ENCODE measurements at regions not wholly inside any gene's neighbourhood (a gene's known extent, or its start where the extent isn't known, plus 50 kb on each side); places are given as distances from the start of the nearest gene placed in this dataset.

GRCh38 chr9:118613996-118614395 lies 755.2 kb downstream of the BRINP1 start:
- no peak for TF ChIP-seq CTCF (IDR thresholded peaks at IDR 0.05)
- no peak for TF ChIP-seq POLR2A (IDR thresholded peaks at IDR 0.05)
